Pancreas (tissue), 10 donors: ENCODE measurements at regions not wholly inside any gene's neighbourhood (a gene's known extent, or its start where the extent isn't known, plus 50 kb on each side); places are given as distances from the start of the nearest gene placed in this dataset.

ENCODE experiments used
- ATAC-seq, 4 donors: fragments of 200-7000 bp; cut with Tn5 transposase; one replicate each; pipeline versions ENCODE4 v1.8.0 to v1.9.1; 2020; ENCODE audit warnings: mild to moderate bottlenecking in 4 of 4, moderate library complexity in 4 of 4
- DNase-seq, 6 donors: peaks; one replicate each; pipeline ENCODE4 v3.0.0-alpha.2; 2020
- FAIRE-seq: peaks from 2 replicates; lab custom pipeline; 2012; peaks lifted over from hg19 to GRCh38; lab: Jason Lieb, UNC
- H3K27ac ChIP-seq, 4 donors: fragments of 200-600 bp; sonication (generic); 1 replicate in 3 of 4; 2 replicates in 1 of 4; pipeline versions ENCODE4 v1.5.0 to v1.8.0; 2020
- H3K27me3 ChIP-seq, 4 donors: fragments of 200-600 bp; one replicate each; pipeline ENCODE4 v1.8.0; 2021
- H3K36me3 ChIP-seq, 3 donors: fragments of 200-600 bp; sonication (generic) in 1 of 3; one replicate each; pipeline versions ENCODE4 v1.5.0 to v1.8.0; 2020 to 2021
- H3K4me1 ChIP-seq, 3 donors: fragments of 200-600 bp; one replicate each; pipeline ENCODE4 v1.8.0; 2021
- H3K4me3 ChIP-seq, 4 donors: fragments of 200-600 bp; sonication (generic) in 2 of 4; one replicate each; pipeline versions ENCODE4 v1.5.0 to v1.8.0; 2020 to 2021
- H3K9me3 ChIP-seq, 4 donors: fragments of 200-600 bp; one replicate each; pipeline ENCODE4 v1.8.0; 2021
- WGBS, 2 donors: extraction: QIAGEN DNeasy Blood & Tissue Kit; methylation state at CpG; one replicate each; pipeline ENCODE4 v1.1.7; 2013; 5-methylcytosine and 5-hydroxymethylcytosine counted together
- intact Hi-C, 3 donors: fragments of 100-400 bp; cut with DNase I; formaldehyde crosslinking; loops; one replicate each; pipeline versions ENCODE4 v1.11.1 to v1.14.2; 2022
- TF ChIP-seq, protein P1 (sequence below), 4 donors: fragments of 200-600 bp; sonication (generic) in 3 of 4; IDR thresholded peaks; one replicate each; pipeline versions ENCODE4 v1.5.0 to v1.8.0; 2021; ENCODE audit warnings: antibody characterized with exemption in 4 of 4
- donor health status: healthy with polysubstance abuse.
- donor health status: DM: no; HTN: no; CAD: no; lungs with moderate emphysema.
- donor health status: DM: no; HTN: no; CAD: no.
- donor health status: control.
- donor health status: control.
- donor health status: Bipolar disorder and iron deficiency.
- donor health status: DM: yes; HTN: yes; CAD: no.
- donor health status: DM: no; HTN: no; CAD: no.
- donor health status: DM: no; HTN: no; CAD: no.
- donor health status: DM: yes; HTN: yes; CAD: no.

DNA sequence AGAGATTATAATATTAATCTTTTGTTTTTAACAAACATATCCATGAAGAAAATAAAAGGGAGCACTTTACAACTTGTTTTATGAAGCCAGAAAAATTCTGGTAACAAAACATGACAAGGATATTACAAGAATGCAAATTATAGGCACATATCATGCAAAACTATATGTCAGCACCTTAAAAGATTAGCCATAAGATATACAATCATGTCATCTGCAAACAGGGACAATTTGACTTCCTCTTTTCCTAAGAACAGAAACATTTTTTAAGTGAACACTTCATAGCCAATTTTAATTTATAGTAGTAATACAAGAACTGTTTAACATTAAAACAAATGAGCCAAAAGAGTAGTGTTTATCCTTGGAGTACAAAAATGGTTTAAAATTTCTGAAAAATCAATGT, 916.5 kb upstream of the CNTN5 start:
- Histone ChIP-seq H3K9me3 (no peaks in the 10 kb centered on the region), H3K36me3 (no peaks in the 10 kb centered on the region), H3K4me3 (no peak overlapping the region), H3K27me3 (no peaks in the 10 kb centered on the region), H3K4me1 (no peaks in the 10 kb centered on the region), H3K27ac (no peak overlapping the region)
- TF ChIP-seq, protein P1, sequence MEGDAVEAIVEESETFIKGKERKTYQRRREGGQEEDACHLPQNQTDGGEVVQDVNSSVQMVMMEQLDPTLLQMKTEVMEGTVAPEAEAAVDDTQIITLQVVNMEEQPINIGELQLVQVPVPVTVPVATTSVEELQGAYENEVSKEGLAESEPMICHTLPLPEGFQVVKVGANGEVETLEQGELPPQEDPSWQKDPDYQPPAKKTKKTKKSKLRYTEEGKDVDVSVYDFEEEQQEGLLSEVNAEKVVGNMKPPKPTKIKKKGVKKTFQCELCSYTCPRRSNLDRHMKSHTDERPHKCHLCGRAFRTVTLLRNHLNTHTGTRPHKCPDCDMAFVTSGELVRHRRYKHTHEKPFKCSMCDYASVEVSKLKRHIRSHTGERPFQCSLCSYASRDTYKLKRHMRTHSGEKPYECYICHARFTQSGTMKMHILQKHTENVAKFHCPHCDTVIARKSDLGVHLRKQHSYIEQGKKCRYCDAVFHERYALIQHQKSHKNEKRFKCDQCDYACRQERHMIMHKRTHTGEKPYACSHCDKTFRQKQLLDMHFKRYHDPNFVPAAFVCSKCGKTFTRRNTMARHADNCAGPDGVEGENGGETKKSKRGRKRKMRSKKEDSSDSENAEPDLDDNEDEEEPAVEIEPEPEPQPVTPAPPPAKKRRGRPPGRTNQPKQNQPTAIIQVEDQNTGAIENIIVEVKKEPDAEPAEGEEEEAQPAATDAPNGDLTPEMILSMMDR (IDR thresholded peaks at IDR 0.05), result no peak
- ATAC-seq (no peak), FAIRE-seq (no peak), DNase-seq (no peak)
- intact Hi-C loops, result no loop called here

GRCh38 chr11:98107736-98108135, 913.0 kb upstream of the CNTN5 start:
- TF ChIP-seq, protein P1 (IDR thresholded peaks at IDR 0.05), result no peak
- Histone ChIP-seq H3K4me3 (no peak overlapping the region), H3K4me1 (no peaks in the 10 kb centered on the region), H3K36me3 (no peaks in the 10 kb centered on the region), H3K27me3 (no peaks in the 10 kb centered on the region), H3K9me3 (no peaks in the 10 kb centered on the region), H3K27ac (no peak overlapping the region)
- FAIRE-seq (no peak), ATAC-seq (no peak), DNase-seq (no peak)
- intact Hi-C loops, result no loop called here
- 4 to 9% methylated on average over 2 of the region's 2 CpGs for WGBS, 2 donors

DNA sequence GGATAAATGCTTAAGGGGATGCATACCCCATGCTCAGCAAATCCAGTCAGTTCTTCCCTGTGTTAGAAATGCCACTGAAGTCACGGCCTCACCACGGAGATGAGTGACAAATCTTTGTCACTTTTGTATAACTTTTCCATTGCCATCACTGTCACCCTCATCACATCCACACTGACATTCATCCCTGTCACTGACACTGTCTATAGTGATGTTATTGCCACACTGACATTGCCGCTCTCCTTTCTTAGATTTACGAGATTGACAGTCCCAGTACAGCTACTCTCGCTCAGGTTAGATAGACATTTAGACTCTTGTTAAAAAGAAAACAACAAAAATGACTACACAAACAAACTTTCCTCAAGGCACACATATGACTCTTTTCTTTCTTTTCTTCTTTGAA, 910.7 kb upstream of the CNTN5 start:
- TF ChIP-seq, protein P1 (IDR thresholded peaks at IDR 0.05), result no peak
- H3K4me3 ChIP-seq, result no peak overlapping the region
- no peaks in the 10 kb centered on the region for H3K9me3 ChIP-seq
- ATAC-seq, result no peak
- H3K27me3 ChIP-seq, result no peaks in the 10 kb centered on the region
- no peak for FAIRE-seq
- H3K27ac ChIP-seq, result no peak overlapping the region
- WGBS, 2 donors, result 68 to 80% methylated on average over 5 of the region's 5 CpGs
- no peaks in the 10 kb centered on the region for H3K4me1 ChIP-seq
- DNase-seq, result no peak
- intact Hi-C loops, result no loop called here
- no peaks in the 10 kb centered on the region for H3K36me3 ChIP-seq

DNA sequence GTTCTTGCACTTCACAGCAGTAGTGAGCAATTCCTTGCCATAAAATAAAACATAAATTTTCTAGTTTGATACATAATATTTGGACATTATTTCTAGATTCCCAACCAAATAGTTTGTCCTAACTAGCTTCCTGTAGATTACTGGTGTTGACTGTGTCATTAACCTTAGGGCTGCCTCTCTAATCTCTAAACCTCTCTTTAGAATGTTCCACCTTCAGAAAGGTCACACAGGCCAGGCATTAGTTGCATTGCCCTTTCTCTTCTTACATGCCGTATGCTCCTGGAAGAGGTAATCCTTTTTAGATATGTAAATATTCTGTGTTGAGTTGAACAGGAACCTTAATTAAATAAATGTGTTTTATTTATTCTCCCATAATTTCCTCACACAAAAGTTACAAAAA, 904.9 kb upstream of the CNTN5 start:
- DNase-seq (no peak), FAIRE-seq (no peak), ATAC-seq (no peak)
- TF ChIP-seq, protein P1 (IDR thresholded peaks at IDR 0.05), result no peak
- Histone ChIP-seq H3K9me3 (no peaks in the 10 kb centered on the region), H3K36me3 (no peaks in the 10 kb centered on the region), H3K4me3 (no peak overlapping the region), H3K27ac (no peak overlapping the region), H3K4me1 (no peaks in the 10 kb centered on the region), H3K27me3 (no peaks in the 10 kb centered on the region)
- intact Hi-C loops, result no loop called here
- 17 to 31% methylated on average over 1 of the region's 1 CpG for WGBS, 2 donors

GRCh38 chr11:98130117-98130625, 890.6 kb upstream of the CNTN5 start:
- Histone ChIP-seq H3K27me3 (no peaks in the 10 kb centered on the region), H3K4me1 (no peaks in the 10 kb centered on the region), H3K9me3 (no peaks in the 10 kb centered on the region), H3K4me3 (no peak overlapping the region), H3K27ac (no peak overlapping the region), H3K36me3 (no peaks in the 10 kb centered on the region)
- DNase-seq, result no peak
- intact Hi-C loops, result no loop called here
- FAIRE-seq, result no peak
- TF ChIP-seq, protein P1 (IDR thresholded peaks at IDR 0.05), result no peak
- no peak for ATAC-seq
